ENCODE measurements at regions not wholly inside any gene's neighbourhood (a gene's known extent, or its start where the extent isn't known, plus 50 kb on each side); places are given as distances from the start of the nearest gene placed in this dataset.

- 45% methylated on average over 3 of the region's 3 CpGs for WGBS
- Histone ChIP-seq H3K9me3 (ENCODE audit: control insufficient read depth in 4 of 4, low read length in 3 of 4) (no peaks in the 10 kb centered on the region), H3K36me3 (ENCODE audit: control insufficient read depth in 4 of 4, insufficient read depth in 3 of 4, low read depth in 1 of 4, low read length in 3 of 4) (no peaks in the 10 kb centered on the region), H3K9ac (ENCODE audit: low read depth in 1 of 2, low read length in 2 of 2) (no peak overlapping the region), H3K4me1 (ENCODE audit: control insufficient read depth in 4 of 4, insufficient read depth in 4 of 4, low read length in 3 of 4) (no peaks in the 10 kb centered on the region), H3K27ac (ENCODE audit: low read depth in 1 of 2, low read length in 2 of 2) (no peak overlapping the region), H3K27me3 (ENCODE audit: control insufficient read depth in 4 of 4, insufficient read depth in 4 of 4, low read length in 3 of 4) (no peaks in the 10 kb centered on the region), H3K4me3 (ENCODE audit: low read depth in 1 of 3, low read length in 3 of 3) (no peak overlapping the region)
- DNase-seq (ENCODE audit: low spot score) = no peak
- TF ChIP-seq RXRA (IDR thresholded peaks at IDR 0.05) (no peak), HNF4A (conservative IDR thresholded peaks at IDR 0.05) (no peak), GABPA (IDR thresholded peaks at IDR 0.05 in 1 of 2, conservative IDR thresholded peaks at IDR 0.05 in 1 of 2) (no peak)
These were observed 384.9 kb upstream of the ROBO1 start for GRCh38 chr3:80152692-80153091.

- WGBS = 60% methylated on average over 4 of the region's 4 CpGs
- Histone ChIP-seq H3K4me3 (ENCODE audit: low read depth in 1 of 3, low read length in 3 of 3) (no peak overlapping the region), H3K27ac (ENCODE audit: low read depth in 1 of 2, low read length in 2 of 2) (no peak overlapping the region), H3K9me3 (ENCODE audit: control insufficient read depth in 4 of 4, low read length in 3 of 4) (peaks cover 0 to 3% (median 0%) of the 10 kb centered on the region in 4 donors), H3K9ac (ENCODE audit: low read depth in 1 of 2, low read length in 2 of 2) (no peak overlapping the region), H3K4me1 (ENCODE audit: control insufficient read depth in 4 of 4, insufficient read depth in 4 of 4, low read length in 3 of 4) (no peaks in the 10 kb centered on the region), H3K36me3 (ENCODE audit: control insufficient read depth in 4 of 4, insufficient read depth in 3 of 4, low read depth in 1 of 4, low read length in 3 of 4) (no peaks in the 10 kb centered on the region), H3K27me3 (ENCODE audit: control insufficient read depth in 4 of 4, insufficient read depth in 4 of 4, low read length in 3 of 4) (no peaks in the 10 kb centered on the region)
- no peak for DNase-seq (ENCODE audit: low spot score)
- TF ChIP-seq CTCF (IDR thresholded peaks at IDR 0.05; ENCODE audit: low read depth, low read length, missing input control) = no peak
- TF ChIP-seq NR2F2 (IDR thresholded peaks at IDR 0.05) = no peak
- TF ChIP-seq FOXA1 (IDR thresholded peaks at IDR 0.05) = no peak
- TF ChIP-seq RAD21 (IDR thresholded peaks at IDR 0.05) = no peak
- no peak for TF ChIP-seq GABPA (IDR thresholded peaks at IDR 0.05 in 1 of 2, conservative IDR thresholded peaks at IDR 0.05 in 1 of 2)
- TF ChIP-seq ZBTB33 (IDR thresholded peaks at IDR 0.05) = no peak
- TF ChIP-seq FOXA2 (IDR thresholded peaks at IDR 0.05) = no peak
- no peak for TF ChIP-seq HNF4G (IDR thresholded peaks at IDR 0.05)
- no peak for TF ChIP-seq MAX (IDR thresholded peaks at IDR 0.05)
These were observed 374.9 kb upstream of the ROBO1 start for GRCh38 chr3:80142714-80143113.

GRCh38 chr3:80141557-80141956, 373.8 kb upstream of the ROBO1 start:
- Histone ChIP-seq H3K4me3 (ENCODE audit: low read depth in 1 of 3, low read length in 3 of 3) (no peak overlapping the region), H3K27ac (ENCODE audit: low read depth in 1 of 2, low read length in 2 of 2) (no peak overlapping the region), H3K27me3 (ENCODE audit: control insufficient read depth in 4 of 4, insufficient read depth in 4 of 4, low read length in 3 of 4) (no peaks in the 10 kb centered on the region), H3K36me3 (ENCODE audit: control insufficient read depth in 4 of 4, insufficient read depth in 3 of 4, low read depth in 1 of 4, low read length in 3 of 4) (no peaks in the 10 kb centered on the region), H3K9me3 (ENCODE audit: control insufficient read depth in 4 of 4, low read length in 3 of 4) (peaks cover 0 to 3% (median 0%) of the 10 kb centered on the region in 4 donors), H3K9ac (ENCODE audit: low read depth in 1 of 2, low read length in 2 of 2) (no peak overlapping the region), H3K4me1 (ENCODE audit: control insufficient read depth in 4 of 4, insufficient read depth in 4 of 4, low read length in 3 of 4) (no peaks in the 10 kb centered on the region)
- no peak for DNase-seq (ENCODE audit: low spot score)
- WGBS = 61% methylated on average over 2 of the region's 2 CpGs
- TF ChIP-seq MAX (IDR thresholded peaks at IDR 0.05) = no peak
- no peak for TF ChIP-seq JUND (IDR thresholded peaks at IDR 0.05)
- TF ChIP-seq TAF1 (conservative IDR thresholded peaks at IDR 0.05) = no peak
- no peak for TF ChIP-seq GABPA (IDR thresholded peaks at IDR 0.05 in 1 of 2, conservative IDR thresholded peaks at IDR 0.05 in 1 of 2)
- no peak for TF ChIP-seq HNF4G (IDR thresholded peaks at IDR 0.05)
- no peak for TF ChIP-seq EGR1 (IDR thresholded peaks at IDR 0.05; ENCODE audit: low read depth in 2 of 2)
- no peak for TF ChIP-seq SP1 (IDR thresholded peaks at IDR 0.05)
- no peak for TF ChIP-seq RAD21 (IDR thresholded peaks at IDR 0.05)
- TF ChIP-seq NR2F2 (IDR thresholded peaks at IDR 0.05) = no peak
- no peak for TF ChIP-seq REST (IDR thresholded peaks at IDR 0.05)
- no peak for TF ChIP-seq ZBTB33 (IDR thresholded peaks at IDR 0.05)
